ENCODE measurements at regions not wholly inside any gene's neighbourhood (a gene's known extent, or its start where the extent isn't known, plus 50 kb on each side); places are given as distances from the start of the nearest gene placed in this dataset.

- TF ChIP-seq, protein P1, sequence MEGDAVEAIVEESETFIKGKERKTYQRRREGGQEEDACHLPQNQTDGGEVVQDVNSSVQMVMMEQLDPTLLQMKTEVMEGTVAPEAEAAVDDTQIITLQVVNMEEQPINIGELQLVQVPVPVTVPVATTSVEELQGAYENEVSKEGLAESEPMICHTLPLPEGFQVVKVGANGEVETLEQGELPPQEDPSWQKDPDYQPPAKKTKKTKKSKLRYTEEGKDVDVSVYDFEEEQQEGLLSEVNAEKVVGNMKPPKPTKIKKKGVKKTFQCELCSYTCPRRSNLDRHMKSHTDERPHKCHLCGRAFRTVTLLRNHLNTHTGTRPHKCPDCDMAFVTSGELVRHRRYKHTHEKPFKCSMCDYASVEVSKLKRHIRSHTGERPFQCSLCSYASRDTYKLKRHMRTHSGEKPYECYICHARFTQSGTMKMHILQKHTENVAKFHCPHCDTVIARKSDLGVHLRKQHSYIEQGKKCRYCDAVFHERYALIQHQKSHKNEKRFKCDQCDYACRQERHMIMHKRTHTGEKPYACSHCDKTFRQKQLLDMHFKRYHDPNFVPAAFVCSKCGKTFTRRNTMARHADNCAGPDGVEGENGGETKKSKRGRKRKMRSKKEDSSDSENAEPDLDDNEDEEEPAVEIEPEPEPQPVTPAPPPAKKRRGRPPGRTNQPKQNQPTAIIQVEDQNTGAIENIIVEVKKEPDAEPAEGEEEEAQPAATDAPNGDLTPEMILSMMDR (IDR thresholded peaks at IDR 0.05; ENCODE audit: low read depth, low read length): no peak
- TF ChIP-seq POLR2A (IDR thresholded peaks at IDR 0.05; ENCODE audit: extremely low read depth, insufficient read length) (no peak), MYC (IDR thresholded peaks at IDR 0.05; ENCODE audit: low read depth, low read length) (no peak)
Observed at GRCh38 chr5:103455796-103456195, 106.8 kb downstream of the NUDT12 start.

Measured in NB4 (cell line).